Lower leg skin (tissue), 3 donors: ENCODE measurements at regions not wholly inside any gene's neighbourhood (a gene's known extent, or its start where the extent isn't known, plus 50 kb on each side); places are given as distances from the start of the nearest gene placed in this dataset.
"Not testable (repeated sequence)": the region's sequence is repeated elsewhere in the genome, so short reads cannot be mapped to it uniquely, and the experiment has no call there.

Experiments used
- CTCF ChIP-seq, 3 donors: fragments of 450-650 bp; IDR thresholded peaks; one replicate each; pipeline ENCODE4 v1.5.1; 2016; ENCODE audit warnings: antibody characterized with exemption in 3 of 3, mild to moderate bottlenecking in 3 of 3, moderate library complexity in 2 of 3
- POLR2A ChIP-seq, 2 donors: fragments of 450-650 bp; IDR thresholded peaks; one replicate each; pipeline ENCODE4 v1.6.1; 2016 to 2017; ENCODE audit warnings: antibody characterized with exemption in 2 of 2, mild to moderate bottlenecking in 1 of 2, moderate library complexity in 1 of 2

GRCh38 chr3:198147213-198147612 is 187.2 kb downstream of the LMLN start:
- not testable (repeated sequence) for TF ChIP-seq CTCF, POLR2A (IDR thresholded peaks at IDR 0.05)
